Activated naive CD4-positive, alpha-beta T cell treated with anti-CD3 and anti-CD28 coated beads for 36 hours (primary cell): ENCODE measurements at regions not wholly inside any gene's neighbourhood (a gene's known extent, or its start where the extent isn't known, plus 50 kb on each side); places are given as distances from the start of the nearest gene placed in this dataset.
"Not testable (repeated sequence)": the region's sequence is repeated elsewhere in the genome, so short reads cannot be mapped to it uniquely, and the experiment has no call there.

ENCODE experiments used
- CTCF ChIA-PET: fragments of 350-600 bp; sonication (Branson Sonifier 250); formaldehyde crosslinking; loops from one replicate; lab custom pipeline; 2021; ENCODE audit warnings: antibody characterized with exemption; lab: Charles Lee
- DNase-seq: peaks from one replicate; pipeline ENCODE4 v3.0.0-alpha.2; 2020
- H3K27ac Mint-ChIP-seq: one replicate; pipeline ENCODE4 v1.8.0; 2021; ENCODE audit warnings: mild to moderate bottlenecking, mixed read lengths
- H3K27me3 Mint-ChIP-seq: one replicate; pipeline ENCODE4 v1.8.0; 2021; ENCODE audit warnings: low read depth, mixed read lengths
- H3K36me3 Mint-ChIP-seq: one replicate; pipeline ENCODE4 v1.8.0; 2021; ENCODE audit warnings: low read depth, mixed read lengths
- H3K4me1 Mint-ChIP-seq: one replicate; pipeline ENCODE4 v1.8.0; 2021; ENCODE audit warnings: low read depth, mixed read lengths
- H3K4me3 Mint-ChIP-seq: one replicate; pipeline ENCODE4 v1.8.0; 2021; ENCODE audit warnings: mild to moderate bottlenecking, moderate library complexity, mixed read lengths
- H3K9me3 Mint-ChIP-seq: one replicate; pipeline ENCODE4 v1.8.0; 2021; ENCODE audit warnings: mixed read lengths
- intact Hi-C: fragments of 100-400 bp; cut with micrococcal nuclease; formaldehyde crosslinking; loops from one replicate; pipeline ENCODE4 v1.15.1; 2023

DNA sequence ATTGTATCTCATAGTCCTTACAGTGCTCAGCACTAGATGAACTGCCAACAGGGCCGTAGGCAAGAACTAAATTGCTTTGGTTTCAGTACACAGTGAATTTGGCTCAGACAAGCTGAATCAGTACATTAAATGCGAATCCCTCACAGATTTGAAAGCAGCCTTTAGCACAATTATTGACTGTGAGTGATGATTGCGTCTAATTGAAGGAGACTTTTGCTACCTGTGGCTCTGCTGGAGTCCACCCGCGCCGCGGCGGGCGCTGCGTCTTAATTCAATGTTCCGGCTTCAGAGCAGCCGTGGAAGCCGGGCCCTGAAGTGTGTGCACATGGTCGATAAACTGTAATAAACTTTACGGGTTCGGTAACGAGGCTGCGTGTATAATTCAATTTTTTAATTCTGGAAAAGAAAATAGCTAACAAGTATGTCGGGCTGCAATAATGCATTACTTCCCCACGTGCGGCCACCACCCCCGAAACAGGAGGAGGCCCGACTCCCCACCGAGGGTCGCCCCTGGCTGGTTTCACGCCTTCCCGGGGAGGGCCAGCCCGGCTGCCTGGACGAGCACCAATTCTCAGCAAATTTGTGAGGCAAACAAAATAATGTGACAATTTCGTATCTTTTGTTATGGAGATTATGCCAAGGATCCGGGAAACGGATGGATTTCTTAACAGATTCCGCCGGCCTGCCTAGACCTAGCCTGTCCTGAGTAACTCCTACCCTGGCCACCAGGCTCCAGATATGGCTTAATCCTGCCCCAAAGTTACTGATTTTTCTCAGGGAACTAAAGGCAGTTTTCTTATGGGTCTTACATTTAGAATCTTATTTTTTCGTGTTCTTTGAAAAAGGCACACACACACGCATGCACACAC, 269.4 kb upstream of the IRX1 start:
- H3K36me3 Mint-ChIP-seq = no peaks in the 10 kb centered on the region
- no peak overlapping the region for H3K4me3 Mint-ChIP-seq
- no peak overlapping the region for H3K27ac Mint-ChIP-seq
- CTCF ChIA-PET = no interaction called here
- peaks cover 4% of the 10 kb centered on the region for H3K9me3 Mint-ChIP-seq
- DNase-seq = no peak
- intact Hi-C loops = no loop called here
- H3K27me3 Mint-ChIP-seq = no peaks in the 10 kb centered on the region
- no peaks in the 10 kb centered on the region for H3K4me1 Mint-ChIP-seq

GRCh38 chr5:3325201-3325971, 270.2 kb upstream of the IRX1 start:
- Mint-ChIP-seq H3K4me3 (no peak overlapping the region), H3K27me3 (no peaks in the 10 kb centered on the region)

DNA sequence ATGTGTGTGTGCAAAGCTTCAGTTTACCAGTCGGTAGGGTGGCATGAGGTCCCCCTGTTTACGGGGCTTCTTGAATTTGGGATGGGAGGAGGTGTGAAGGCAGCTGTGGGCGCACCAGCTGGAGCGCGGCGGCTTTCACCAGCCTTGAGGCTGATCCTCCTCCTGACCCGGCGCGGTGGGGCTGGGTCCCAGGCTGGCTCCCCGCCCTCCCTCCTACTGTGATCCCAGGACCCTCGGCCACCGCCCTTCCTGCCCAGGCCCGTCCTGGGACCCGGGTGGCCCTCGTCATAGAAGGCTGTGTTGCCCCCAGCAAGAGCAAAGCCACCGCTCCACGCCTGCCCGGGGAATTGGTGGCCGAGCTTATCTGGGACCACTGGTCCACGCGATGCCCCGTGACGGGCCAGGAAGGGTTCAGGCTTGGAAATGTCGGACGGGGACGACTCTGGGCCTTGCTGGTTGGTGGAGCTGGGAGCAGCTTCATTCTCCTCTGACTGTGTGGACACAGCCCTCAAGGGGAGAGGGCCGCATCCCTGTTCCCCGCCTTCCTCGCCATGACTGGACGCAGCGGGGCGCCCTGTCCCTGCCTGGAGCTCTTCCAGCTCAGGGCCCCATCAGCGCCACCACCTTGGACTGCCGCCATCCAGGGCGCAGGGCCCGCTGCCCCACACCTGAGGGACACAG, 271.1 kb upstream of the IRX1 start:
- H3K4me1 Mint-ChIP-seq = no peaks in the 10 kb centered on the region
- no peak overlapping the region for H3K4me3 Mint-ChIP-seq
- H3K27me3 Mint-ChIP-seq = no peaks in the 10 kb centered on the region
- no peak overlapping the region for H3K27ac Mint-ChIP-seq
- CTCF ChIA-PET = no interaction called here
- H3K36me3 Mint-ChIP-seq = no peaks in the 10 kb centered on the region
- peaks cover 2% of the 10 kb centered on the region for H3K9me3 Mint-ChIP-seq
- DNase-seq = no peak
- intact Hi-C loops = no loop called here

More at GRCh38 chr5:3325201-3325971, 270.2 kb upstream of the IRX1 start:
- CTCF ChIA-PET = no interaction called here
- intact Hi-C loops = no loop called here
- no peak for DNase-seq
- H3K27ac Mint-ChIP-seq = no peak overlapping the region
- H3K4me1 Mint-ChIP-seq = no peaks in the 10 kb centered on the region
- H3K9me3 Mint-ChIP-seq = peaks cover 2% of the 10 kb centered on the region
- no peaks in the 10 kb centered on the region for H3K36me3 Mint-ChIP-seq

GRCh38 chr5:3323966-3324365, 271.7 kb upstream of the IRX1 start:
- CTCF ChIA-PET, H3K4me1 Mint-ChIP-seq, H3K9me3 Mint-ChIP-seq, H3K27ac Mint-ChIP-seq, intact Hi-C loops, H3K27me3 Mint-ChIP-seq, H3K36me3 Mint-ChIP-seq, H3K4me3 Mint-ChIP-seq, DNase-seq: not testable (repeated sequence)

DNA sequence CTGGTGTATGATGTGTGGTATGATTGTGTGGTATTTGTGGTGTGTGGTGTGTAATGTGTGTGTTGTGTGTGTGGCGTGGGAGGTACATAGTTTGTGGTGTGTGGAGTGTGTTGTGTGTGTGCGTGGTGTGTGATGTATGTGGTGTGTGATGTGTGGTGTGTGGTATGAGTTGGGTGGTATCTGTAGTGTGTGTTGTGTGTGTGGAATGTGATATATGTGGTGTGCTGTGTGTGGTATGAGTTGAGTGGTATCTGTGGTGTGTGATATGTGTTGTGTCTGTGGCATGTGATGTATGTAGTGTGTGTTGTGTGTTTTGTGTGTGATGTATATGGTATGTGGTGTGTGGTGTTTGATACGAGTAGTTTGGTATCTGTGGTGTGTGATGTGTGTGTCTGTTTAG, 272.5 kb upstream of the IRX1 start:
- intact Hi-C loops = no loop called here
- no peaks in the 10 kb centered on the region for H3K4me1 Mint-ChIP-seq
- no peak overlapping the region for H3K4me3 Mint-ChIP-seq
- peaks cover 2% of the 10 kb centered on the region for H3K9me3 Mint-ChIP-seq
- H3K27ac Mint-ChIP-seq = no peak overlapping the region
- H3K27me3 Mint-ChIP-seq = no peaks in the 10 kb centered on the region
- CTCF ChIA-PET = no interaction called here
- no peak for DNase-seq
- no peaks in the 10 kb centered on the region for H3K36me3 Mint-ChIP-seq

GRCh38 chr5:3322642-3323041, 273.0 kb upstream of the IRX1 start:
- no peak overlapping the region for H3K27ac Mint-ChIP-seq
- H3K9me3 Mint-ChIP-seq = peaks cover 2% of the 10 kb centered on the region
- no peaks in the 10 kb centered on the region for H3K27me3 Mint-ChIP-seq
- CTCF ChIA-PET = no interaction called here
- no peaks in the 10 kb centered on the region for H3K4me1 Mint-ChIP-seq
- intact Hi-C loops = no loop called here
- no peak for DNase-seq
- no peaks in the 10 kb centered on the region for H3K36me3 Mint-ChIP-seq
- no peak overlapping the region for H3K4me3 Mint-ChIP-seq

DNA sequence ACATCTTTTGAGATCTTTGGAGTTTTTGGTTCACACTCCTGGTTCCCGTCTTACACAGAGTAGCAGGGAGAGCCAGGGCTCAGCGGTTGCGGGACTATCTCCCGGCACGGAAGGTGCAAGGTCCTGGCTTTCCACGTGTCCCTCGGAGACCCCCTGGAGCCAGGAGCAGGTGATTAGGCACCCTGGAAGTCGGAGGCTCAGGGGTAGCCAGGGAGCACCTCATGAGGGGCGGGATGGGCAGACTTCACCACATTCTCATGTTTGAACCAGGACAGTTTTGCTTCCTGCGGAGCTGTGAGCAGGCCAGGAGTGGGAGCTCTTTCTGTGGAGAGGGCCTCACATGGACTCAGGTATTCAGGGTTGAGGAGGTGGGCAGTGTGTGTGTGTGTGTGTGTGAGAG, 273.7 kb upstream of the IRX1 start:
- no peak overlapping the region for H3K4me3 Mint-ChIP-seq
- CTCF ChIA-PET = no interaction called here
- intact Hi-C loops = no loop called here
- H3K9me3 Mint-ChIP-seq = peaks cover 1% of the 10 kb centered on the region
- no peaks in the 10 kb centered on the region for H3K4me1 Mint-ChIP-seq
- H3K27me3 Mint-ChIP-seq = no peaks in the 10 kb centered on the region
- H3K36me3 Mint-ChIP-seq = no peaks in the 10 kb centered on the region
- H3K27ac Mint-ChIP-seq = no peak overlapping the region
- DNase-seq = no peak

DNA sequence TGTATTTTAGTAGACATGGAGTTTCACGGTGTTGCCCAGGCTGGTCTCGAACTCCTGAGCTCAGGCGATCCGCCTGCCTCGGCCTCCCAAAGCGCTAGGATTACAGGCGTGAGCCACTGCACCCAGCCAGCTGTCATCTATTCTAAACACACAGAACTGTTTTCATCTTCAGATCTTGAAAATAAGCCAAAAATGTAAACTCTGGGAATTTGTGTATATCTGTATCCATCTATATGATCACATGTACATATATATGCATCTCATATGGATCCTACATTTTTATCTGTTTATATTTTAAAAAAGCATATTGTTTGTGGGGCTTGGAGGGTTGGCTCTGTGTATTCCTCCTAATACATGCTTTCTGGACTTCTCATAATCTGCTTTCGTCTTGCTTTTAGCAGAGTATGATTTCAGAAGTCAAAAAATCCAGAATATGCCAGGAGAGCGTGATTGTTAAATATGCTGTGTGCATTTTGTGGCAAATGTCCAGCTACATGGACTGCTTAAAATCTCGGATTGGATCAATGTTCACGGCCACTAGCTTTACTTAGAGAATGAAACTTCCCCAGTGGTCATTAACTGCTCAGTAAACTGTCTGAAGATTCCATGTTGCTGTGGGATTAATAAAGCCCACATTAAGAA, 274.4 kb upstream of the IRX1 start:
- intact Hi-C loops = no loop called here
- Mint-ChIP-seq H3K4me1 (no peaks in the 10 kb centered on the region), H3K27ac (no peak overlapping the region), H3K4me3 (no peak overlapping the region), H3K27me3 (no peaks in the 10 kb centered on the region), H3K36me3 (no peaks in the 10 kb centered on the region), H3K9me3 (no peaks in the 10 kb centered on the region)
- CTCF ChIA-PET = no interaction called here
- DNase-seq = no peak

GRCh38 chr5:3320317-3320875, 275.2 kb upstream of the IRX1 start:
- Mint-ChIP-seq H3K9me3 (no peaks in the 10 kb centered on the region), H3K27ac (no peak overlapping the region), H3K4me1 (no peaks in the 10 kb centered on the region), H3K27me3 (no peaks in the 10 kb centered on the region), H3K4me3 (no peak overlapping the region), H3K36me3 (no peaks in the 10 kb centered on the region)
- no peak for DNase-seq
- intact Hi-C loops = no loop called here
- CTCF ChIA-PET = interaction anchor here (0.6 kb wide), 1 partner anchor 382 kb away, joined by 3 read pairs; no protein-coding TSS in a partner anchor

DNA sequence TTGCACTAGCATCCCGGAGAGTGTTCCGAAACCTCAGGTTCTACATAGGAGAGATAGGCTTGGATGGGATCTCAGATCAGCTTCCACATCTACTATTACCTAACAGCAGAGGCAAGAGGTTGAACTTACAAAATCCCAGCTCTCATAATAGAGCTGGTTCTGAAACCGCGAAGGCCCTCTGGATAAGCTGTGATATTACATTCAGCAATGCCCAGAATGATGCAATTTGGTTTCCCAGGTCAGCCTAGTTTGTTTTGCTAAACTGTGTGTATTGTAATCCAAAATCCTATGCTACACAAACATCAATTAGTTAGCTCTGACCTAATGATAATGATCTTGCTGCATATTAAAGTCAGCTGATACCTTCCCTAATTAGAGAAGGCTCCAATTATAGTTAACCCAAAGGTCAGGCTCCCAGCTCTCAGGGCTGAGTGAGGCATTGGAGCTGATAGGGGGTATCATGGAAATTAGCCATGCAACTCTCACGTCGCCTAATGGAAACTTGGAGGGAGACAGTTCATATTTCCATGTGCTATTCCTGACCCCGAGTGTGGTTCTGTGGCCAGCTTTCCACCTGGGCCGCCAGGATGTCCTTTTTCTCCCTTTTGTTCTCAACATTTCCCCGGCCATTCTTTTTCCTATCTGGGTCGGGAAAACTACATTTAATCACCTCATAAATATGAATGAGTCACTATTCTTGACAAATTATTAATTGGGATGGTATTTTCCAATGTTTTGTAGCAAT, 278.4 kb upstream of the IRX1 start:
- H3K4me1 Mint-ChIP-seq = no peaks in the 10 kb centered on the region
- H3K9me3 Mint-ChIP-seq = no peaks in the 10 kb centered on the region
- no peak overlapping the region for H3K4me3 Mint-ChIP-seq
- no peak overlapping the region for H3K27ac Mint-ChIP-seq
- CTCF ChIA-PET = no interaction called here
- H3K27me3 Mint-ChIP-seq = peaks cover 2% of the 10 kb centered on the region
- intact Hi-C loops = no loop called here
- H3K36me3 Mint-ChIP-seq = no peaks in the 10 kb centered on the region
- DNase-seq = no peak

GRCh38 chr5:3313569-3313968, 282.1 kb upstream of the IRX1 start:
- no peak overlapping the region for H3K4me3 Mint-ChIP-seq
- peaks cover 4% of the 10 kb centered on the region for H3K9me3 Mint-ChIP-seq
- CTCF ChIA-PET = no interaction called here
- H3K4me1 Mint-ChIP-seq = no peaks in the 10 kb centered on the region
- no peaks in the 10 kb centered on the region for H3K36me3 Mint-ChIP-seq
- no peak for DNase-seq
- peaks cover 2% of the 10 kb centered on the region for H3K27me3 Mint-ChIP-seq
- H3K27ac Mint-ChIP-seq = no peak overlapping the region
- intact Hi-C loops = no loop called here
